RWPE1 (cell line): ENCODE measurements at regions not wholly inside any gene's neighbourhood (a gene's known extent, or its start where the extent isn't known, plus 50 kb on each side); places are given as distances from the start of the nearest gene placed in this dataset.

Experiments used
- CTCF ChIA-PET: fragments of 350-600 bp; sonication (Branson Sonifier 250); formaldehyde crosslinking; extraction: SDS; loops from one replicate; lab custom pipeline; 2021; lab: Yijun Ruan, JAX
- POLR2A ChIA-PET: fragments of 400-600 bp; formaldehyde crosslinking; extraction: SDS; loops from one replicate; lab custom pipeline; 2020; ENCODE audit warnings: antibody characterized with exemption; ENCODE audit not compliant: low non-redundant PET; lab: Yijun Ruan, JAX
- DNase-seq: peaks from one replicate; pipeline ENCODE4 v3.0.0; 2012; ENCODE audit warnings: low spot score
- H3K27ac ChIP-seq: fragments of 450-650 bp; 2 replicates; pipeline ENCODE4 v1.5.1; 2017
- CTCF ChIP-seq: fragments of 450-650 bp; conservative IDR thresholded peaks from 2 replicates; pipeline ENCODE4 v1.5.1; 2017; ENCODE audit warnings: low read depth, mild to moderate bottlenecking

DNA sequence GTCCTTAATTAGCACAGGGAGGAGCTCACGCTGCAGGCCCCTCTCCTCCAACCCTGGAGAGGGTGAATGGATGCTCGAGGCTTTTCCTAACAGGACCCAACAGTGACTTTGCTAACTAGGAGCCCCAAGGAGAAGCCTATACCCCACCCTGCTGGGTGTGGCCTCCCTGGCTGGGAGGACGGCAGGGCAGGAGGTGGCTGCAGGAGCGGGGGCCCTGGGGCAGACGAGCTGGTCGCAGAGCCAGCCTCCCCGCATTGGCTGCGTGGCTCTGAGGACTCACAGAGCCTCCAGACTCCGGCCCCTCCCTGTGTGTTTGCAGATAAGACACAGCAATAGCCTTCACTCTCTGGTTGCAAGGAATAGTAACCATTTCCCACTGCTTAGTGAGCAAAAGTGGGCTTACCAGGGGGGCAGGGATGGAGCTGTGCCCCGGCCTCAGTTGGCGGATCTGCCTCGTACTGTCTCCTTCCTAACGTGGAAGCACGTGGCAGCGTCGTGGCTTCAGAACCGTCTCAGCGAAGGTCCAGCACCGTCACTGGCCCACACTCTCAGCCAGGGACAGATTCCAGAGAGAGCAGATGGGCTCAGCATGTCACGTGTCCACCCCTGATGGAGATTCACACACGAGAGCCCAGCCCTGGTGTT lies 1087.5 kb downstream of the BRD1 start:
- DNase-seq, result no peak
- POLR2A ChIA-PET, result no interaction called here
- CTCF ChIA-PET, result no interaction called here
- TF ChIP-seq CTCF, result no peak
- no peak overlapping the region for H3K27ac ChIP-seq

GRCh38 chr22:48739348-48740085 lies 1088.2 kb downstream of the BRD1 start:
- no peak overlapping the region for H3K27ac ChIP-seq
- CTCF ChIA-PET, result no interaction called here
- DNase-seq, result no peak
- TF ChIP-seq CTCF, result no peak
- POLR2A ChIA-PET, result no interaction called here

GRCh38 chr22:48738204-48738980 lies 1089.3 kb downstream of the BRD1 start:
- no peak for TF ChIP-seq CTCF
- CTCF ChIA-PET, result no interaction called here
- no peak for DNase-seq
- H3K27ac ChIP-seq, result no peak overlapping the region
- POLR2A ChIA-PET, result no interaction called here

DNA sequence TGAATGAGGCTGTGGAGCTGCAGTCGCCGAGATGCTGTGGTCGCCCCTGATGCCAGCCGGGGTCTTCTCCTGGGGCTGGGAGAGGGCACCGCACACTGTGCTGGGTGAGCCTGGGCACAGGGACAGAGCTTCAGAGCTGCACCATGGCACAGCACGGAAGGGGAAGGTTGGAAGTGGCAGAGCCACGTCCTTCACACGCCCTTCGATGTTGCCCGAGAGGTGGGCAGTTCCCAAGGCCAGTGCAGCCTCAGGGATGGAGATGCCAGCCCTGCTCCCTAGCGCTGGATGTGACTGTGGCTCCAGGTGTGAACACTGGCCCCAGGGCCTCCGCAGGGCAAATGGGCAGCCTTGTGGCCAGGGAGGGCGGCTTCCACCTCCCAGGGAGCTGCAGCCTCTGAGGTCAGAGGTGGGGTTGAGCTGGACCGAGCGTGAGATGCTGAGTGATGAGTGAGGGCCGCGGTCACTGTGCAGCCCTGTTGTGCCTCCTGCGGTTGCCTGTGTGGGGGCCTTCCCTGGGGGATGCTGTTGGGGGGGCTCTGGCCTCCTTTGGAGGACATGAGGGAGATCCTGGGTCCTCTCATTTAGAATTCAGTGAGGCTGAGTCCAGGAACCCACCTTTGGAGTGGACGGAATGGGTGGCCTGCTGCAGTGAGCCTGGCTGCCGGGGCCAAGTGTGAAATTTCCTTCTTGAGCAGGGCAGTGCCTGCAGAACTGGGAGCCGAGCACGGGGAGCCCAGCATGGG lies 1090.0 kb downstream of the BRD1 start:
- no peak for DNase-seq
- no peak overlapping the region for H3K27ac ChIP-seq
- TF ChIP-seq CTCF, result no peak
- ChIA-PET POLR2A (no interaction called here), CTCF (no interaction called here)

DNA sequence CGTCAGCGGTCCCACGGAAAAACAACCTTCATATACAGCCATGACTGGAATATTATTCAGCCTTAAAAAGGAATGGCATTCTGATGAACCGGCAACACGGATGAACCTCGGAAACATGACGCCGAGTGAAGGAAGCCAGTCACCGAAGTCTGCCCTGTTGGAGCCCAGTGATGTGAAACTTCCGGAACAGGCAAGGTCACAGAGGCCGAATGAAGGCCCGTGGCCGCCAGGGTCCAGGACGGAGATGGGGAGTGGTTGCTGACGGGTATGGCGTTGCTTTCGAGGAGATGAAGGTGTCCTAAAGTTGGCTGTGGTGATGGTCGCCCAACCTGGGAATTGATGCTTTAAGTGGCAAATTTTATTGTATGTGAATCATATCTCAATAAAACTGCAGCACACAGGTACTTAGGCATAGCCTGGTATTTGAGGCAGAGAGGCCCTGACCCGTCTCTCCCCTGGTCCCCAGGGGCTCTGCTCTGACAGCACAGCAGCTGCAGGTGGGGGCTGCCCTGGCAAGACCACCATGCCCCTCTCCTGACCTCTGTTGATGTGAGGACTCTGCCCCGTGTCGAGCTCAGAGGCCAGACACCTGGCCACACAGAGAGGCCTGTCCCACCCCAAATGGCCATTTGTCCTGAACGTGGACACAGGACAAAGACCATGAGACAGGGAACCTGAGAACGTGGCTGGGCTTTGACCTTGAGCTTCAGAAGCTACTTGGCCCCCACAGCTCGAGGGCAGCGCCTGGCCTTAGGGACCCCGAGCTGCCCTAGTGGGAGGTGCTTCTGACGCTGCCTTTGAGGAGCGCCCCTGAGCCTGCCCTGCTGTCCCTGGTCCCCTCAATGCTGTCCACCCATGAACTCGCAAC lies 1090.8 kb downstream of the BRD1 start:
- ChIA-PET POLR2A (no interaction called here), CTCF (no interaction called here)
- no peak for TF ChIP-seq CTCF
- no peak for DNase-seq
- no peak overlapping the region for H3K27ac ChIP-seq
